ENCODE measurements at regions not wholly inside any gene's neighbourhood (a gene's known extent, or its start where the extent isn't known, plus 50 kb on each side); places are given as distances from the start of the nearest gene placed in this dataset.

DNA sequence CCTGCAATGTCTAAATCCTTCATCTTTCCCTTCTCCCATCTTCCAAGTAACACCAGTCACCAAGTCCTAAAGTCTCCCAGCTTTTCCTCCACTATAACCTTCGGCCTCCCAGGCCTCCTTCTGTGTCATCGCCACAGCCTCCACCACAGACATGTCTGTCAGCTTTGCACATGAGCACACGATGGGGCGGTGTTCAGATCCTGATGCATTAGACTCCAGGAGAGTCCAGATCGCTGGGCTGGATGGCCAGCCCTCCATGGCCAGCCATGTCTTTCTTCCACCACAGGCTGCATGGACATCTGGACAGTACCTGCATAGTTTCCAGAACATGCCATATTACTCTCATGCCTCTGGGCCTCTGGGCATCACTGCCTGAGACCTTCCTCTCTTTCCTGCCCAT is 974.2 kb upstream of the ZNF722 start (continued):
- no peak for TF ChIP-seq ZNF232 (CRISPR knock-in tag; IDR thresholded peaks at IDR 0.05)
- TF ChIP-seq MYBL2 (CRISPR knock-in tag; IDR thresholded peaks at IDR 0.05): no peak
- no peak for TF ChIP-seq FOXK1 (CRISPR knock-in tag; IDR thresholded peaks at IDR 0.05)
- TF ChIP-seq, protein P1, sequence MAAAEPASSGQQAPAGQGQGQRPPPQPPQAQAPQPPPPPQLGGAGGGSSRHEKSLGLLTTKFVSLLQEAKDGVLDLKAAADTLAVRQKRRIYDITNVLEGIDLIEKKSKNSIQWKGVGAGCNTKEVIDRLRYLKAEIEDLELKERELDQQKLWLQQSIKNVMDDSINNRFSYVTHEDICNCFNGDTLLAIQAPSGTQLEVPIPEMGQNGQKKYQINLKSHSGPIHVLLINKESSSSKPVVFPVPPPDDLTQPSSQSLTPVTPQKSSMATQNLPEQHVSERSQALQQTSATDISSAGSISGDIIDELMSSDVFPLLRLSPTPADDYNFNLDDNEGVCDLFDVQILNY (CRISPR knock-in tag; IDR thresholded peaks at IDR 0.05): no peak
- no peak for TF ChIP-seq SOX15 (CRISPR knock-in tag; IDR thresholded peaks at IDR 0.05)
- TF ChIP-seq, protein P2, sequence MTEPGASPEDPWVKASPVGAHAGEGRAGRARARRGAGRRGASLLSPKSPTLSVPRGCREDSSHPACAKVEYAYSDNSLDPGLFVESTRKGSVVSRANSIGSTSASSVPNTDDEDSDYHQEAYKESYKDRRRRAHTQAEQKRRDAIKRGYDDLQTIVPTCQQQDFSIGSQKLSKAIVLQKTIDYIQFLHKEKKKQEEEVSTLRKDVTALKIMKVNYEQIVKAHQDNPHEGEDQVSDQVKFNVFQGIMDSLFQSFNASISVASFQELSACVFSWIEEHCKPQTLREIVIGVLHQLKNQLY (CRISPR knock-in tag; IDR thresholded peaks at IDR 0.05): no peak
- TF ChIP-seq FOXJ3 (CRISPR knock-in tag; IDR thresholded peaks at IDR 0.05; ENCODE audit: borderline replicate concordance): no peak
- TF ChIP-seq GABPB1 (CRISPR knock-in tag; IDR thresholded peaks at IDR 0.05): no peak
- TF ChIP-seq ZNF423 (CRISPR knock-in tag; IDR thresholded peaks at IDR 0.05): no peak
- TF ChIP-seq ZBTB21 (CRISPR knock-in tag; IDR thresholded peaks at IDR 0.05; ENCODE audit: borderline replicate concordance): no peak
- TF ChIP-seq, protein P3, sequence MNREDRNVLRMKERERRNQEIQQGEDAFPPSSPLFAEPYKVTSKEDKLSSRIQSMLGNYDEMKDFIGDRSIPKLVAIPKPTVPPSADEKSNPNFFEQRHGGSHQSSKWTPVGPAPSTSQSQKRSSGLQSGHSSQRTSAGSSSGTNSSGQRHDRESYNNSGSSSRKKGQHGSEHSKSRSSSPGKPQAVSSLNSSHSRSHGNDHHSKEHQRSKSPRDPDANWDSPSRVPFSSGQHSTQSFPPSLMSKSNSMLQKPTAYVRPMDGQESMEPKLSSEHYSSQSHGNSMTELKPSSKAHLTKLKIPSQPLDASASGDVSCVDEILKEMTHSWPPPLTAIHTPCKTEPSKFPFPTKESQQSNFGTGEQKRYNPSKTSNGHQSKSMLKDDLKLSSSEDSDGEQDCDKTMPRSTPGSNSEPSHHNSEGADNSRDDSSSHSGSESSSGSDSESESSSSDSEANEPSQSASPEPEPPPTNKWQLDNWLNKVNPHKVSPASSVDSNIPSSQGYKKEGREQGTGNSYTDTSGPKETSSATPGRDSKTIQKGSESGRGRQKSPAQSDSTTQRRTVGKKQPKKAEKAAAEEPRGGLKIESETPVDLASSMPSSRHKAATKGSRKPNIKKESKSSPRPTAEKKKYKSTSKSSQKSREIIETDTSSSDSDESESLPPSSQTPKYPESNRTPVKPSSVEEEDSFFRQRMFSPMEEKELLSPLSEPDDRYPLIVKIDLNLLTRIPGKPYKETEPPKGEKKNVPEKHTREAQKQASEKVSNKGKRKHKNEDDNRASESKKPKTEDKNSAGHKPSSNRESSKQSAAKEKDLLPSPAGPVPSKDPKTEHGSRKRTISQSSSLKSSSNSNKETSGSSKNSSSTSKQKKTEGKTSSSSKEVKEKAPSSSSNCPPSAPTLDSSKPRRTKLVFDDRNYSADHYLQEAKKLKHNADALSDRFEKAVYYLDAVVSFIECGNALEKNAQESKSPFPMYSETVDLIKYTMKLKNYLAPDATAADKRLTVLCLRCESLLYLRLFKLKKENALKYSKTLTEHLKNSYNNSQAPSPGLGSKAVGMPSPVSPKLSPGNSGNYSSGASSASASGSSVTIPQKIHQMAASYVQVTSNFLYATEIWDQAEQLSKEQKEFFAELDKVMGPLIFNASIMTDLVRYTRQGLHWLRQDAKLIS (CRISPR knock-in tag; IDR thresholded peaks at IDR 0.05; ENCODE audit: borderline replicate concordance): no peak

DNA sequence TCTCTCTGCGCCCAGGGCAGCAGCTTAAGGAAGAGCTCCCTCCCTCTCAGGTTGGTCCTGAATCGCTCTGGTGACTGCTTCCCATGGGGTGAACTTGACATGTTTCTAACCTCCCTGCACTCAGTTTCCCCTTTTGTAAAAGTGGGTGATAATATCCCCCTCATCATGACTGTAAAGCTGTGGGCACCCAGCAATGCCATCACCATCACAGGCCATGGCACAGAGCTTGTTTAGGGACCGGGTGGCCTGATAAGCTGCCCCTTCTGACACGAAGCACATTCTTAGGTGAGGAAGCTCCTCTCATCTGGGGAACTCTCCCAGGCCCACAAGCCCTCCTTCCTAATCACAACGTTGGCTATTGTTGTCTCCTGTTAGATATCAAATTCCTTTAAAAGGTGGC is 972.8 kb upstream of the ZNF722 start:
- H3K9me3 Mint-ChIP-seq: peaks cover 71% of the 10 kb centered on the region
- ChIA-PET POLR2A (no interaction called here), CTCF (no interaction called here)
- H3K4me1 Mint-ChIP-seq: no peaks in the 10 kb centered on the region
- peaks cover 13% of the 10 kb centered on the region for H3K27me3 Mint-ChIP-seq (ENCODE audit: low read depth)
- no peak for DNase-seq (ENCODE audit: low spot score)
- H3K36me3 Mint-ChIP-seq: peaks cover 73% of the 10 kb centered on the region
- H3K27ac Mint-ChIP-seq: no peak overlapping the region
- ATAC-seq: no peak
- H3K4me3 Mint-ChIP-seq: no peak overlapping the region
- TF ChIP-seq, protein P4, sequence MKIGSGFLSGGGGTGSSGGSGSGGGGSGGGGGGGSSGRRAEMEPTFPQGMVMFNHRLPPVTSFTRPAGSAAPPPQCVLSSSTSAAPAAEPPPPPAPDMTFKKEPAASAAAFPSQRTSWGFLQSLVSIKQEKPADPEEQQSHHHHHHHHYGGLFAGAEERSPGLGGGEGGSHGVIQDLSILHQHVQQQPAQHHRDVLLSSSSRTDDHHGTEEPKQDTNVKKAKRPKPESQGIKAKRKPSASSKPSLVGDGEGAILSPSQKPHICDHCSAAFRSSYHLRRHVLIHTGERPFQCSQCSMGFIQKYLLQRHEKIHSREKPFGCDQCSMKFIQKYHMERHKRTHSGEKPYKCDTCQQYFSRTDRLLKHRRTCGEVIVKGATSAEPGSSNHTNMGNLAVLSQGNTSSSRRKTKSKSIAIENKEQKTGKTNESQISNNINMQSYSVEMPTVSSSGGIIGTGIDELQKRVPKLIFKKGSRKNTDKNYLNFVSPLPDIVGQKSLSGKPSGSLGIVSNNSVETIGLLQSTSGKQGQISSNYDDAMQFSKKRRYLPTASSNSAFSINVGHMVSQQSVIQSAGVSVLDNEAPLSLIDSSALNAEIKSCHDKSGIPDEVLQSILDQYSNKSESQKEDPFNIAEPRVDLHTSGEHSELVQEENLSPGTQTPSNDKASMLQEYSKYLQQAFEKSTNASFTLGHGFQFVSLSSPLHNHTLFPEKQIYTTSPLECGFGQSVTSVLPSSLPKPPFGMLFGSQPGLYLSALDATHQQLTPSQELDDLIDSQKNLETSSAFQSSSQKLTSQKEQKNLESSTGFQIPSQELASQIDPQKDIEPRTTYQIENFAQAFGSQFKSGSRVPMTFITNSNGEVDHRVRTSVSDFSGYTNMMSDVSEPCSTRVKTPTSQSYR (CRISPR knock-in tag; IDR thresholded peaks at IDR 0.05): no peak
- TF ChIP-seq CREB1 (CRISPR knock-in tag; IDR thresholded peaks at IDR 0.05) (no peak), CREM (CRISPR knock-in tag; IDR thresholded peaks at IDR 0.05) (no peak)
- TF ChIP-seq, protein P5, sequence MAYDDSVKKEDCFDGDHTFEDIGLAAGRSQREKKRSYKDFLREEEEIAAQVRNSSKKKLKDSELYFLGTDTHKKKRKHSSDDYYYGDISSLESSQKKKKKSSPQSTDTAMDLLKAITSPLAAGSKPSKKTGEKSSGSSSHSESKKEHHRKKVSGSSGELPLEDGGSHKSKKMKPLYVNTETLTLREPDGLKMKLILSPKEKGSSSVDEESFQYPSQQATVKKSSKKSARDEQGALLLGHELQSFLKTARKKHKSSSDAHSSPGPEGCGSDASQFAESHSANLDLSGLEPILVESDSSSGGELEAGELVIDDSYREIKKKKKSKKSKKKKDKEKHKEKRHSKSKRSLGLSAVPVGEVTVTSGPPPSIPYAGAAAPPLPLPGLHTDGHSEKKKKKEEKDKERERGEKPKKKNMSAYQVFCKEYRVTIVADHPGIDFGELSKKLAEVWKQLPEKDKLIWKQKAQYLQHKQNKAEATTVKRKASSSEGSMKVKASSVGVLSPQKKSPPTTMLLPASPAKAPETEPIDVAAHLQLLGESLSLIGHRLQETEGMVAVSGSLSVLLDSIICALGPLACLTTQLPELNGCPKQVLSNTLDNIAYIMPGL (CRISPR knock-in tag; IDR thresholded peaks at IDR 0.05): no peak
- TF ChIP-seq, protein P6, sequence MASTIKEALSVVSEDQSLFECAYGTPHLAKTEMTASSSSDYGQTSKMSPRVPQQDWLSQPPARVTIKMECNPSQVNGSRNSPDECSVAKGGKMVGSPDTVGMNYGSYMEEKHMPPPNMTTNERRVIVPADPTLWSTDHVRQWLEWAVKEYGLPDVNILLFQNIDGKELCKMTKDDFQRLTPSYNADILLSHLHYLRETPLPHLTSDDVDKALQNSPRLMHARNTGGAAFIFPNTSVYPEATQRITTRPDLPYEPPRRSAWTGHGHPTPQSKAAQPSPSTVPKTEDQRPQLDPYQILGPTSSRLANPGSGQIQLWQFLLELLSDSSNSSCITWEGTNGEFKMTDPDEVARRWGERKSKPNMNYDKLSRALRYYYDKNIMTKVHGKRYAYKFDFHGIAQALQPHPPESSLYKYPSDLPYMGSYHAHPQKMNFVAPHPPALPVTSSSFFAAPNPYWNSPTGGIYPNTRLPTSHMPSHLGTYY (CRISPR knock-in tag; IDR thresholded peaks at IDR 0.05): no peak
- TF ChIP-seq, protein P7, sequence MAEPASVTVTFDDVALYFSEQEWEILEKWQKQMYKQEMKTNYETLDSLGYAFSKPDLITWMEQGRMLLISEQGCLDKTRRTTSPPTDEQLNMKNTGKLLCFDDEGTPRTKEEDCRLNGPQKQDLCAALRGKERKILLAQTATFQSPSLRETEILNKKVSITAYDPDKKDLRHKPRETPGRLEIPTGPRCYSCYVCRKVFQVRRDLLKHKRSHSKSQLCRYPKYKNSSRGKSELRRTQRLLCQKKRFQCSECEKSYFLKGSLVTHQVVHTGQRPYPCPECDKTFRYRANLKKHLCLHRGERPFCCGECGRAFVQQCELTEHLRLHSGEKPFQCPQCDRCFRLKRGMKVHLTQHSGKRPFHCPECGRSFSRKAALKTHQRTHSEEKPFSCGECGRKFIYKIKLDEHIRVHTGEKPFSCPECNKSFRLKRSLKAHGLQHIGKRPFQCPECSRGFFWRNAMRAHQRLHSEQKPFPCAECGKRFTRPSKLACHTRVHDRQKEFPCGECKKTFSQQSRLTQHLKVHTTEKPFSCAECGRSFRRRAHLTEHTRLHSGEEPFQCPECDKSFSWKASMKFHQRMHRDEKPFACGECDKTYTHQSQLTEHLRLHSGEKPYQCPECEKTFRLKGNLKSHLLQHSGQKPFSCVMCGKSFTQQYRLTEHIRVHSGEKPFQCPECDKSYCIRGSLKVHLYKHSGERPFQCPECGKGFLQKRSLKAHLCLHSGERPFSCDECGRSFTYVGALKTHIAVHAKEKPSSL (CRISPR knock-in tag; conservative IDR thresholded peaks at IDR 0.05): no peak
- TF ChIP-seq, protein P8, sequence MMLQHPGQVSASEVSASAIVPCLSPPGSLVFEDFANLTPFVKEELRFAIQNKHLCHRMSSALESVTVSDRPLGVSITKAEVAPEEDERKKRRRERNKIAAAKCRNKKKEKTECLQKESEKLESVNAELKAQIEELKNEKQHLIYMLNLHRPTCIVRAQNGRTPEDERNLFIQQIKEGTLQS (CRISPR knock-in tag; conservative IDR thresholded peaks at IDR 0.05): no peak

Data from WTC11 (cell line).